ENCODE measurements at regions not wholly inside any gene's neighbourhood (a gene's known extent, or its start where the extent isn't known, plus 50 kb on each side); places are given as distances from the start of the nearest gene placed in this dataset.

DNA sequence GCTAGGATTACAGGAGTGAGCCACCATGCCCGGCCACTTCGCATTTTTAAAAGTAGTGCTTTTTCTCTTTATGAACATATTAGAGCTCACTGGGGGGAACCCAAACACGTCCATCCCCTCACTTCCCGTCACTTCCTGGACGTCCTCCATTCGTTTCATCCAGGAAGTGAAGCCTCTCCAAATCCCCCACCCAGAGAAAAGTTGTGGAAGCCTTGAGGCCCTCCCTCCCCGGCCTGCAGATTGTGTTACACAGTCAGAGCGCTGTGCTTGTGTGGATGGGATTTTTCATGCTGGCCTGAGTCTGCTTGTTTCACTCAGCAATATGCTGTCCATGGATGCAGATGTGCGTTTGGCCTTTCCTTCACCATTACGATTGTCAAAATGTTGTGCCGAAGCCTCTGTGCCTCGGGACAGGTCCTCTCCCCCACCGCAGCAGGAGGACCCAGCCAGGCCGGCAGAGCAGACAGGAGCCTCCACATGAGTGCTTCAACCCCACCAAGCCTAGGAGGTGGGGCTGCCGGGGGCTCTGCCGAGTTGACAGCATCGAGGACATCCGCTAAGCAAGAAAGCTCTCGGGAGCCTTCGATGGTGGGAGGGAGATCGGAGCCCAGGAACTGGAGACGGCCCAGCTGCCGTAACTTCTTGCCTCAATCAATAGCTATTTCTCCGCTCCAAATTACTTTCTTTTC lies 121.6 kb upstream of the PPP1R26 start:
- ChIA-PET POLR2A (no interaction called here), CTCF (no interaction called here)
- H3K4me3 Mint-ChIP-seq (ENCODE audit: unreplicated experiment): no peak overlapping the region
- DNase-seq: no peak
- H3K36me3 Mint-ChIP-seq (ENCODE audit: insufficient read depth, unreplicated experiment): no peaks in the 10 kb centered on the region
- intact Hi-C loops (cut with micrococcal nuclease; ENCODE audit: unreplicated experiment): no loop called here
- H3K27me3 ChIP-seq (replicated peaks; ENCODE audit: control insufficient read depth, insufficient read depth, low read length): no peaks in the 10 kb centered on the region
- H3K9me3 ChIP-seq: peaks cover 3% of the 10 kb centered on the region; the same call in 1 of the 2 replicates
- no peak overlapping the region for H3K4me3 ChIP-seq (ENCODE audit: low read depth, low read length)
- no peaks in the 10 kb centered on the region for H3K4me1 ChIP-seq
- no peak overlapping the region for H3K27ac Mint-ChIP-seq (ENCODE audit: unreplicated experiment)
- H3K27me3 Mint-ChIP-seq (ENCODE audit: insufficient read depth, unreplicated experiment): peaks cover 7% of the 10 kb centered on the region
- no peaks in the 10 kb centered on the region for H3K36me3 ChIP-seq (ENCODE audit: control insufficient read depth, insufficient read depth, low read length)
- BruUV-seq (replicated peaks): no TSS peak
- TF ChIP-seq, protein P1, sequence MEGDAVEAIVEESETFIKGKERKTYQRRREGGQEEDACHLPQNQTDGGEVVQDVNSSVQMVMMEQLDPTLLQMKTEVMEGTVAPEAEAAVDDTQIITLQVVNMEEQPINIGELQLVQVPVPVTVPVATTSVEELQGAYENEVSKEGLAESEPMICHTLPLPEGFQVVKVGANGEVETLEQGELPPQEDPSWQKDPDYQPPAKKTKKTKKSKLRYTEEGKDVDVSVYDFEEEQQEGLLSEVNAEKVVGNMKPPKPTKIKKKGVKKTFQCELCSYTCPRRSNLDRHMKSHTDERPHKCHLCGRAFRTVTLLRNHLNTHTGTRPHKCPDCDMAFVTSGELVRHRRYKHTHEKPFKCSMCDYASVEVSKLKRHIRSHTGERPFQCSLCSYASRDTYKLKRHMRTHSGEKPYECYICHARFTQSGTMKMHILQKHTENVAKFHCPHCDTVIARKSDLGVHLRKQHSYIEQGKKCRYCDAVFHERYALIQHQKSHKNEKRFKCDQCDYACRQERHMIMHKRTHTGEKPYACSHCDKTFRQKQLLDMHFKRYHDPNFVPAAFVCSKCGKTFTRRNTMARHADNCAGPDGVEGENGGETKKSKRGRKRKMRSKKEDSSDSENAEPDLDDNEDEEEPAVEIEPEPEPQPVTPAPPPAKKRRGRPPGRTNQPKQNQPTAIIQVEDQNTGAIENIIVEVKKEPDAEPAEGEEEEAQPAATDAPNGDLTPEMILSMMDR (IDR thresholded peaks at IDR 0.05; ENCODE audit: insufficient read depth in 1 of 2, low read depth in 1 of 2, low read length in 1 of 2, severe bottlenecking in 1 of 2, unreplicated experiment in 1 of 2): no peak
- H3K9me3 Mint-ChIP-seq (ENCODE audit: unreplicated experiment): peaks cover 11% of the 10 kb centered on the region
- no peaks in the 10 kb centered on the region for H3K4me1 Mint-ChIP-seq (ENCODE audit: low read depth, unreplicated experiment)

DNA sequence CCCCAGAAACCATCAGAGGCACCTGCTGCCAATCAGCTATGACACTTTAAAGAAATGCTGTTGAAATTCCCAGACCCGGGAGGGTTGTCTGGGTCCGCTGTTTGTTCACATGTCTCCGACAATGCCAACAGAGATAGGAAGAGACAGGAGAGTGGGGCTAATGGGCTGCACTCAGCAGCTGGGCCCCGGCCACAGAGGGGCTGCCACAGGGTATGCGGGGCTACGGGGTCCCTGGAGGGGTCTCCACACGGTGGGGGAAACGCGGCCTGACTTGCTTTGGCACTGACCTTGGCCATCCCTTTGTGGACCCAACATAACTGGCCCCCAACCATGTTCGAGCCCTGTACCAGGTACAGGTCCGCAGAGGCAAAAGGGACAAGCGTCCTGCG lies 121.0 kb upstream of the PPP1R26 start:
- no TSS peak for BruUV-seq (replicated peaks)
- H3K9me3 ChIP-seq: peaks cover 5% of the 10 kb centered on the region; the same call in 1 of the 2 replicates
- TF ChIP-seq, protein P1 (IDR thresholded peaks at IDR 0.05; ENCODE audit: insufficient read depth in 1 of 2, low read depth in 1 of 2, low read length in 1 of 2, severe bottlenecking in 1 of 2, unreplicated experiment in 1 of 2): no peak
- no peaks in the 10 kb centered on the region for H3K27me3 ChIP-seq (replicated peaks; ENCODE audit: control insufficient read depth, insufficient read depth, low read length)
- ChIA-PET POLR2A (no interaction called here), CTCF (no interaction called here)
- peaks cover 11% of the 10 kb centered on the region for H3K9me3 Mint-ChIP-seq (ENCODE audit: unreplicated experiment)
- H3K36me3 ChIP-seq (ENCODE audit: control insufficient read depth, insufficient read depth, low read length): no peaks in the 10 kb centered on the region
- H3K4me1 Mint-ChIP-seq (ENCODE audit: low read depth, unreplicated experiment): no peaks in the 10 kb centered on the region
- no peak overlapping the region for H3K4me3 Mint-ChIP-seq (ENCODE audit: unreplicated experiment)
- intact Hi-C loops (cut with micrococcal nuclease; ENCODE audit: unreplicated experiment): no loop called here
- H3K4me1 ChIP-seq: no peaks in the 10 kb centered on the region
- H3K27ac Mint-ChIP-seq (ENCODE audit: unreplicated experiment): no peak overlapping the region
- H3K36me3 Mint-ChIP-seq (ENCODE audit: insufficient read depth, unreplicated experiment): no peaks in the 10 kb centered on the region
- peaks cover 7% of the 10 kb centered on the region for H3K27me3 Mint-ChIP-seq (ENCODE audit: insufficient read depth, unreplicated experiment)
- H3K4me3 ChIP-seq (ENCODE audit: low read depth, low read length): no peak overlapping the region
- no peak for DNase-seq

DNA sequence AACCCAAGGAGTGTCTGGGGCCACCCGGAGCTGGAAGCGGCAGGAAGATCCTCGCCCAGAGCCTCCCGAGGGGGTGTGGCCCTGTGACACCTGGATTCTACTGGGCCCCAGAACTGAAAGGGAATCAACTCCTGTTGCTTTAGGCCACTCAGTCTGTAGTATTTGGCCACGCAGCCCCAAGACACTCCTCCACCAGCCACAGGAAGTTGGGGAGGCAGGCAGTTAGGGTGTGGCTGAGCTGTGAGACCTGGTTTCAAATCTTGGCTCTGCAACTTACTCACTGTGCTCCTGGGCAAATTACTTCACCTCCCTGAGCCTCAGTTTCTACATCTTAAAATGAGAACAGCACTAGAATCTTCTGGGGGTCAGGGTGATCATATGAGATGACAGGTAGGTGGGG lies 119.8 kb upstream of the PPP1R26 start:
- BruUV-seq (replicated peaks): no TSS peak
- Histone ChIP-seq H3K4me3 (ENCODE audit: low read depth, low read length) (no peak overlapping the region), H3K27me3 (replicated peaks; ENCODE audit: control insufficient read depth, insufficient read depth, low read length) (no peaks in the 10 kb centered on the region), H3K4me1 (no peaks in the 10 kb centered on the region), H3K9me3 (peaks cover 5% of the 10 kb centered on the region; the same call in 1 of the 2 replicates), H3K36me3 (ENCODE audit: control insufficient read depth, insufficient read depth, low read length) (no peaks in the 10 kb centered on the region)
- intact Hi-C loops (cut with micrococcal nuclease; ENCODE audit: unreplicated experiment): no loop called here
- TF ChIP-seq, protein P1 (IDR thresholded peaks at IDR 0.05; ENCODE audit: insufficient read depth in 1 of 2, low read depth in 1 of 2, low read length in 1 of 2, severe bottlenecking in 1 of 2, unreplicated experiment in 1 of 2): no peak
- H3K27me3 Mint-ChIP-seq (ENCODE audit: insufficient read depth, unreplicated experiment): peaks cover 7% of the 10 kb centered on the region
- no peaks in the 10 kb centered on the region for H3K36me3 Mint-ChIP-seq (ENCODE audit: insufficient read depth, unreplicated experiment)
- H3K9me3 Mint-ChIP-seq (ENCODE audit: unreplicated experiment): peaks cover 11% of the 10 kb centered on the region
- POLR2A ChIA-PET: no interaction called here
- no peaks in the 10 kb centered on the region for H3K4me1 Mint-ChIP-seq (ENCODE audit: low read depth, unreplicated experiment)
- no peak overlapping the region for H3K4me3 Mint-ChIP-seq (ENCODE audit: unreplicated experiment)
- CTCF ChIA-PET: no interaction called here
- H3K27ac Mint-ChIP-seq (ENCODE audit: unreplicated experiment): no peak overlapping the region
- DNase-seq: no peak

Data from Caco-2 (cell line).